Activated T-cell treated with anti-CD3 and anti-CD28 coated beads for 1 hour (primary cell): ENCODE measurements at regions not wholly inside any gene's neighbourhood (a gene's known extent, or its start where the extent isn't known, plus 50 kb on each side); places are given as distances from the start of the nearest gene placed in this dataset.

Experiments
- DNase-seq: peaks from one replicate; pipeline ENCODE4 v3.0.0-alpha.2; 2020; ENCODE audit warnings: low read depth

- DNase-seq, result no peak
These were observed 468.2 kb downstream of the EPHA4 start for GRCh38 chr2:221103930-221104329.

- no peak for DNase-seq
These were observed 467.7 kb downstream of the EPHA4 start for GRCh38 chr2:221104361-221104811.

DNA sequence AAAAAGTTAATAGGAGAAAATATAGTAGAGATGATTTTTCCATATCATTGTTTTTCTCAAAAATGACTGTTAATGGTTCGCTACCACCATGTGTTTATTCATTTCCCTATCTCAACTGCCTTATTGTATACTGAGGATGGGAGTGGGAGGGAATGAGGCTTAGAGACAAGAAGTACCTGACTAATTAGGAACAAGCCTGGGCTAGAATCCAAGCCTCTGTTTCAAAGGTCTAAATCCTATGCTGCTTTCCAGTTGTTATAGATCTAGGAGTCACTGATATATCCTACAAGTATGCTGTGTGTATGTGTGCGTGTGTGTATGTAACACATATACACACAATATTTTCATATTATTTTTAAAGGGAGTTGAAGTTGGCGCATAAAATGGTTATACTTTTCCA is 465.9 kb downstream of the EPHA4 start:
- no peak for DNase-seq

GRCh38 chr2:221107424-221107823 is 464.7 kb downstream of the EPHA4 start:
- no peak for DNase-seq

GRCh38 chr2:221109552-221109951 is 462.6 kb downstream of the EPHA4 start:
- DNase-seq, result no peak

DNA sequence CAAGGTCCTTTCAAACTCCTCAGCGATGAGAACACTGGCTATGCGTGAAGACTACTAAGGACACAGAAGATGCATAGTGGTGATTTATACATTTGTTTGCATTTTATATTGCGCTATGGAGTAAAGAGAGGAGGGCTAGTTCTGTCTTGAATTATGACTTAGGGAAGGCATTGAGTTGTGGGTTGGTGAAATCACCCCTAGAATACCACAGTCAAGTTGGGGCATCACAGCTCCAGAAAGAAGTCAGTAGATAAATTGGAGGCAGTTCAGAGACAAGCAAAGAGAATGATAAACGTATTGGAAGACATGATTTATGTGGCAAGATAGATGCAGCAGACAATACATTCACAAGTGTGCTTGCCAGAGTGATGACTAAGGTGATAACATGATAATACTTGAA is 460.4 kb downstream of the EPHA4 start:
- DNase-seq, result no peak

DNA sequence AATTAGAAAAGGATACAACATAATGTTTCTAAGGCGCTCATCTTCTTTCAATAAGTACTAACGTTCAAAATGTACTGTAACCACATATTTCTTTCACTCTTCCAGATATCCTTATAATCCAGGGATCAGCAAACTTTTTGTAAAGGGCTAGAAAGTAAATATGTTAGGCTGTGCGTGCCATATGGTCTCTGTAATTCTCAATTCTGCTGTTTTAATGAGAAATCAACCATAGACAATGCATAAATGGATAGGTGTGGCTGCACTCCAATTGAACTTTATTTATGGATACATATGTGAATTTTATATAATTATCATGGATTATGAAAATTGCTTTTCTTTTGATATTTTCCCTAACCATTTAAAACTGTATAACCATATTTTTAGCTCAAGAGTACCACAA is 459.4 kb downstream of the EPHA4 start:
- DNase-seq, result no peak

GRCh38 chr2:221115944-221116343 is 456.2 kb downstream of the EPHA4 start:
- no peak for DNase-seq

GRCh38 chr2:221120643-221121042 is 451.5 kb downstream of the EPHA4 start:
- no peak for DNase-seq

- no peak for DNase-seq
These were observed 448.7 kb downstream of the EPHA4 start for GRCh38 chr2:221123396-221123795.

- no peak for DNase-seq
These were observed 447.4 kb downstream of the EPHA4 start for GRCh38 chr2:221124532-221125240.

- DNase-seq, result no peak
These were observed 446.4 kb downstream of the EPHA4 start for GRCh38 chr2:221125691-221126090.

- no peak for DNase-seq
These were observed 442.4 kb downstream of the EPHA4 start for GRCh38 chr2:221129657-221130056.

DNA sequence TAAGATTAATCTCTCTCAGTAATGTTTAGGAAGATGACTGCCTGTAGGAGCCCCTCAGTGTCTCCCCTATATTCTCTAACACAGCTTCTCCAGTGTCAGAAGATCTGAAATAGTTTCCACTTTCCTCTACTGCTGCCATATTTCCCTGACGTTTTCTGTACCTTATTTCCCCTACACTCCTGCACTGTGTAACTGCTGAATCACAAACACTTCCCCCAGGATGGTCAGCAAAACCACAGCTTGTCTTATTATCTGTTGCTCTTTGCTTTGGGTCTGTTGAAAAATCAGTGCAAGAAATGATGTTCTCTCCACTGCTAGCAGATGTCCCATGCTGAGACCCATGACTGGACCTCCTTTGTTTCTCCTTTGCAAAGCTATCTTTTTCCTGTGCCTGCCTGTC is 441.7 kb downstream of the EPHA4 start:
- DNase-seq, result no peak

GRCh38 chr2:221133941-221134340 is 438.2 kb downstream of the EPHA4 start:
- DNase-seq, result no peak

GRCh38 chr2:221134718-221135117 is 437.4 kb downstream of the EPHA4 start:
- DNase-seq, result no peak

DNA sequence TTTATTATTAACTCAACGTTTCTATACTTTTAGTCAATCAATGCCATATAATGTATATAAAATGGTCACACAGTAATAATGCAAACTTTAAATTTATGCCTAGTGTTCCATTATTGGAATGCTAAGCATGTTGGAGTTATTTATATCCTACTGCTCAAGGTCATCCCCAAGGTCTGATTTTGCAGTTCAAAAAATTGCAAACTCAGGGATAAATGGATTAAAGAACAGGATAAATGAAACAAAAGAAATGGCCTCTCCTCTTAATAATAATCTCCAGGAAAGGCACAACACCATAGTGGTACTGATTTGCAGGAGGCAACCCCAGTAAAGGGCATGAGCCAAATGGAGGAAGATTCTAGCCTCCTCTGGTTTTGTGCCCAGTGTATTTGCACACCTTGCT is 436.4 kb downstream of the EPHA4 start:
- DNase-seq, result no peak

DNA sequence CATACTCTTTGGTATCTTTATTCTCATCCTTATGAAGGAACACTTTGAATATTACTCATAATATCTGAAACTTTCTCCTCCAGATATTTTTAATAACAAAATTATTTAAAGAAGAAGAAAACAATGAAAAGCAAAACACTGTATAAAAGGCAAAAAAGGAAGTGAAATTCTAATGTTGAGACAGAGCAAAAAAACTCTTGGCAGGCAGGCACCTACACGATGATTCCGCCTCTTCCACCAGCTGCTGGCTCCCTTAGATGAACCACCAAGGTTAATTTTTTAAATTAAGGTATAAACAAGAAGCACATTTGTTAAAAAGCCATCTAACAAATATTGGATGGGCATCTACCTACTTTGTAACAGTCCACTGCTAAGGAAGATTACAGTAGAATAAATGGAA is 434.7 kb downstream of the EPHA4 start:
- DNase-seq, result no peak

GRCh38 chr2:221142341-221142740 is 429.8 kb downstream of the EPHA4 start:
- DNase-seq, result no peak

GRCh38 chr2:221143231-221143630 is 428.9 kb downstream of the EPHA4 start:
- DNase-seq, result no peak

- DNase-seq, result no peak
These were observed 427.2 kb downstream of the EPHA4 start for GRCh38 chr2:221144909-221145308.

GRCh38 chr2:221145396-221145795 is 426.7 kb downstream of the EPHA4 start:
- no peak for DNase-seq

GRCh38 chr2:221153226-221153625 is 418.9 kb downstream of the EPHA4 start:
- DNase-seq, result no peak

- DNase-seq, result no peak
These were observed 417.9 kb downstream of the EPHA4 start for GRCh38 chr2:221154176-221154575.
